GM19324 (cell line): ENCODE measurements at regions not wholly inside any gene's neighbourhood (a gene's known extent, or its start where the extent isn't known, plus 50 kb on each side); places are given as distances from the start of the nearest gene placed in this dataset.

Experiments
- ATAC-seq: cut with Tn5 transposase; IDR thresholded peaks from one replicate; pipeline ENCODE4 v1.9.1; 2021; ENCODE audit warnings: mild to moderate bottlenecking, moderate library complexity; ENCODE audit not compliant: unreplicated experiment, low FRiP score

GRCh38 chr14:49970474-49971147 is 77.7 kb downstream of the ARF6 start:
- ATAC-seq = no peak

GRCh38 chr14:49971156-49972130 is 78.6 kb downstream of the ARF6 start:
- ATAC-seq = peak; percentile 89

- ATAC-seq = no peak
Measured at GRCh38 chr14:49972131-49972671, 79.3 kb downstream of the ARF6 start.

- no peak for ATAC-seq
Measured at GRCh38 chr14:49972823-49973222, 79.9 kb downstream of the ARF6 start.

- ATAC-seq = no peak
Measured at GRCh38 chr14:49975276-49975675, 82.4 kb downstream of the ARF6 start.

GRCh38 chr14:49975799-49976198 is 82.9 kb downstream of the ARF6 start:
- no peak for ATAC-seq

GRCh38 chr14:49977126-49977841 is 84.4 kb downstream of the ARF6 start:
- ATAC-seq = peak; percentile 74

GRCh38 chr14:49980027-49980426 is 87.1 kb downstream of the ARF6 start:
- no peak for ATAC-seq

GRCh38 chr14:49982082-49982481 is 89.2 kb downstream of the ARF6 start:
- ATAC-seq = no peak

- ATAC-seq = no peak
Measured at GRCh38 chr14:49982501-49982951, 89.6 kb downstream of the ARF6 start.

GRCh38 chr14:49984424-49984823 is 91.5 kb downstream of the ARF6 start:
- no peak for ATAC-seq

GRCh38 chr14:49986343-49987014 is 93.6 kb downstream of the ARF6 start:
- no peak for ATAC-seq

GRCh38 chr14:49988080-49988990 is 95.5 kb downstream of the ARF6 start:
- no peak for ATAC-seq

GRCh38 chr14:49989966-49990365 is 97.1 kb downstream of the ARF6 start:
- ATAC-seq = no peak

- ATAC-seq = no peak
Measured at GRCh38 chr14:49991491-49991890, 98.6 kb downstream of the ARF6 start.

- no peak for ATAC-seq
Measured at GRCh38 chr14:49992036-49992435, 99.2 kb downstream of the ARF6 start.

GRCh38 chr14:49992448-49992847 is 99.6 kb downstream of the ARF6 start:
- ATAC-seq = no peak

GRCh38 chr14:49992901-49993339 is 100.0 kb downstream of the ARF6 start:
- ATAC-seq = peak; percentile 65

- no peak for ATAC-seq
Measured at GRCh38 chr14:49993565-49993964, 100.7 kb downstream of the ARF6 start.
